ENCODE measurements at regions not wholly inside any gene's neighbourhood (a gene's known extent, or its start where the extent isn't known, plus 50 kb on each side); places are given as distances from the start of the nearest gene placed in this dataset.

DNA sequence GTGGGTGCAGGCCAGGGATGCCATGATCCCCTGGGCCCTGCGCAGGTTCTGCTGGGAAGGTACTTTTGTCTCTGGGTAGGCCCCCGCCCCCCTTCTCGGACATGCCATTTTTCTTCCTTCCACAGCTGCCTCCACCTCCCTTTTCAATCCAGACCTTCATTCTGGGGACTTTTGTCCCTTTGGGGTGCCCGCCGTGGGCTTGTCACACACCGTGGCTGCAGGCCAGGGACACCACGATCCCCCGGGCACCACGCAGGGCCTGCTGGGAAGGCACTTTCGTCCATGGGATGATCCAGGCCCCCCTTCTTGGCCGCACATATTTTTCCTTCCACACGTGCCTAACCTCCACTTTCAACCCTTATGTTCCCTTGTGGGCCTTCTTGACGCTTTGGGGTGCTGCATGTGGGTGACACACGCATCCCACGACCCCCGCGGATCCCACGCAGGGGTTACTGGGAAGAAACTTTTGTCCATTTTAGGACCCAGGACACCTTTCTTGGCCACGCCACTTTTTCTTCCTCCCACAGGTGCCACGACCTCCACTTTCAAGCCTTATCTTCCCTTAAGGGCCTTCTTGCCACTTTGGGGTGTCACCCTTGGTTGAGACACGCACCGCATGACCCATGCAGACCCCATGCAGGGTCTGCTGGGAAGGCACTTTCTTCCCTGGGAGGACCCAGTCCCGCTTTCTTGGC, 272.5 kb downstream of the ALG10 start:
- H3K4me1 ChIP-seq (ENCODE audit: control insufficient read depth, insufficient read depth, low read length): no peaks in the 10 kb centered on the region
- ATAC-seq (no peak), DNase-seq (no peak)
- Mint-ChIP-seq H3K36me3 (no peaks in the 10 kb centered on the region), H3K4me3 (no peak overlapping the region), H3K27me3 (ENCODE audit: low read depth in 2 of 2) (no peaks in the 10 kb centered on the region), H3K4me1 (no peaks in the 10 kb centered on the region), H3K27ac (no peak overlapping the region), H3K9me3 (peaks cover 6 to 36% of the 10 kb centered on the region in 2 donors)
- H3K9me3 ChIP-seq (ENCODE audit: control insufficient read depth, insufficient read depth, low read length): peaks cover 78% of the 10 kb centered on the region
- intact Hi-C loops (cut with micrococcal nuclease): no loop called here
- H3K4me3 ChIP-seq (ENCODE audit: low read length): no peak overlapping the region
- H3K36me3 ChIP-seq (ENCODE audit: control insufficient read depth, insufficient read depth, low read length): no peaks in the 10 kb centered on the region
- TF ChIP-seq, protein P1, sequence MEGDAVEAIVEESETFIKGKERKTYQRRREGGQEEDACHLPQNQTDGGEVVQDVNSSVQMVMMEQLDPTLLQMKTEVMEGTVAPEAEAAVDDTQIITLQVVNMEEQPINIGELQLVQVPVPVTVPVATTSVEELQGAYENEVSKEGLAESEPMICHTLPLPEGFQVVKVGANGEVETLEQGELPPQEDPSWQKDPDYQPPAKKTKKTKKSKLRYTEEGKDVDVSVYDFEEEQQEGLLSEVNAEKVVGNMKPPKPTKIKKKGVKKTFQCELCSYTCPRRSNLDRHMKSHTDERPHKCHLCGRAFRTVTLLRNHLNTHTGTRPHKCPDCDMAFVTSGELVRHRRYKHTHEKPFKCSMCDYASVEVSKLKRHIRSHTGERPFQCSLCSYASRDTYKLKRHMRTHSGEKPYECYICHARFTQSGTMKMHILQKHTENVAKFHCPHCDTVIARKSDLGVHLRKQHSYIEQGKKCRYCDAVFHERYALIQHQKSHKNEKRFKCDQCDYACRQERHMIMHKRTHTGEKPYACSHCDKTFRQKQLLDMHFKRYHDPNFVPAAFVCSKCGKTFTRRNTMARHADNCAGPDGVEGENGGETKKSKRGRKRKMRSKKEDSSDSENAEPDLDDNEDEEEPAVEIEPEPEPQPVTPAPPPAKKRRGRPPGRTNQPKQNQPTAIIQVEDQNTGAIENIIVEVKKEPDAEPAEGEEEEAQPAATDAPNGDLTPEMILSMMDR (IDR thresholded peaks at IDR 0.05): no peak
- H3K27ac ChIP-seq (ENCODE audit: low read length): no peak overlapping the region
- 84% methylated on average over 23 of the region's 23 CpGs for WGBS (ENCODE audit: insufficient coverage)
- H3K27me3 ChIP-seq (ENCODE audit: control insufficient read depth, insufficient read depth, low read length): no peaks in the 10 kb centered on the region

DNA sequence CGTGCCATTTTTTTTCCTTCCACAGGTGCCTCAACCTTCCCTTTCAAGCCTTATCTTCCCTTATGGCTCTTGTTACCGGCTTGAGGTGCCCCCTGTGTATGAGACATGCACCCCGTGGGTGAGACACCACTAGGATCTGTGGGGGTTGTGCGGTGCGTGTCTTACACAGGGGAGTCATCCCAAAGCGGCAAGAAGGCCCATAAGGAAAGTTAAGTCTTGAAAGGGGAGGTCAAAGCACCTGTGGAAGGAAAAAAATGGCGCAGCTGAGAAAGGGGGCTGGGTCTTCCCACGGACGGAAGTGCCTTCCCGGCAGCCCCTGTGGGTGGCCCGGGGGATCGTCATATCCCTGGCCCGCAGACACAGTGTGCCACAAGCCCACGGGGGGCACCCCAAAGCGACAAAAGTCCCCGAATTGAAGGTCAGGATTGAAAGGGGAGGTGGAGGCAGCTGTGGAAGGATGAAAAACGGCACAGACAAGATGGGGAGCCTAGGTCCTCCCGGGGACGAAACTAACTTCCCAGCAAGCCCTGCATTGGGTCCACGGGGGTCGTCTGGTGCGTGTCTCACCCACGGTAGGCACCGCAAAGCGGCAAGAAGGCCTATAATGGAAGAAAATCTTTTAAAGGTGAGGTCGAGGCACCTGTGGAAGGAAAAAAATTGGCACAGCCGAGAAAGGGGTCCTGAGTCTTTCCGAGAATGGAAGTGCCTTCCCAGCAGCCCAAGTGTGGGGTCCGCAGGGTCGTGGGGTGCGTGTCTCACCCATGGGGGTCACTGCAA, 273.3 kb downstream of the ALG10 start:
- Mint-ChIP-seq H3K27me3 (ENCODE audit: low read depth in 2 of 2) (no peaks in the 10 kb centered on the region), H3K4me3 (no peak overlapping the region), H3K36me3 (peaks cover 6% of the 10 kb centered on the region), H3K4me1 (no peaks in the 10 kb centered on the region), H3K27ac (no peak overlapping the region), H3K9me3 (peaks cover 6 to 37% of the 10 kb centered on the region in 2 donors)
- intact Hi-C loops (cut with micrococcal nuclease): no loop called here
- no peak for DNase-seq
- Histone ChIP-seq H3K27ac (ENCODE audit: low read length) (no peak overlapping the region), H3K9me3 (ENCODE audit: control insufficient read depth, insufficient read depth, low read length) (peaks cover 79% of the 10 kb centered on the region), H3K4me1 (ENCODE audit: control insufficient read depth, insufficient read depth, low read length) (no peaks in the 10 kb centered on the region), H3K27me3 (ENCODE audit: control insufficient read depth, insufficient read depth, low read length) (no peaks in the 10 kb centered on the region), H3K4me3 (ENCODE audit: low read length) (no peak overlapping the region), H3K36me3 (ENCODE audit: control insufficient read depth, insufficient read depth, low read length) (no peaks in the 10 kb centered on the region)
- TF ChIP-seq, protein P1 (IDR thresholded peaks at IDR 0.05): no peak
- WGBS (ENCODE audit: insufficient coverage): 82% methylated on average over 31 of the region's 31 CpGs
- no peak for ATAC-seq

DNA sequence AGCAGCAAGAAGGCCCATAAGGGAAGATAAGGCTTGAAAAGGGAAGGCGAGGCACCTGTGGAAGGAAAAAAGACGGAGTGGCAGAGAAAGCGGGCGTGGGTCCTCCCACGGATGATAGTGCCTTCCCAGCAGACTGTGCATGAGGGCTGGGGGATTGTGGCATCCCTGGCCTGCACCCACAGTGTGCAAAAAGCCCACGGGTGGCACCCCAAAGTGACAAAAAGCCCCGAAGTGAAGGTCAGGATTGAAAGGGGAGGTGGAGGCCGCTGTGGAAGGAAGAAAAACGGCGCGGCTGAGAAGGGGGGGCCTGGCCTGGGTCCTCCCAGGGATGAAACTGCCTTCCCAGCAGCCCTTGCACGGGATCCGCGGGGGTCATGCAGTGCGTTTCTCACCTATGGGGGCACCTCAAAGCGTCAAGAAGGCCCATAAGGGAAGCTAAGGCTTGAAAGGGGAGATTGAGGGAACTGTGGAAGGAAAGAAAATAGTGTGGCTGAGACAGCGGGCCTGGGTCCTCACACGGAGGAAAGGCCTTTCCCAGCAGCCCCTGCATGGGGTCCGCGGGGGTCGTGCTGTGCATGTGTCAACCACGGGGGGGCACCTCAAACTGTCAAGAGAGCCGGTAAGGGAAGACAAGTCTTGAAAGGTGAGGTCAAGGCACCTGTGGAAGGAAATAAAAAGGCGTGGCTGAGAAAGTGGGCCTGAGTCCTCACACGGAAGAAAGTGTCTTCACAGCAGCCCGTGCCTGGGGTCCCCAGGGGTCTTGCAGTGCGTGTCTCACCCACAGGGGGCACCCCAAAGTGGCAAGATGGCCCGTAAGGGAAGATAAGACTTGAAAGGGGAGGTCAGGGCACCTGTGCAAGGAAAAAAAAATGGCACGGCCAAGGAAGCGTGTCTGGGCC, 274.1 kb downstream of the ALG10 start:
- H3K27ac ChIP-seq (ENCODE audit: low read length): no peak overlapping the region
- no peak for ATAC-seq
- no peak overlapping the region for H3K4me3 ChIP-seq (ENCODE audit: low read length)
- Mint-ChIP-seq H3K4me3 (no peak overlapping the region), H3K27me3 (ENCODE audit: low read depth in 2 of 2) (no peaks in the 10 kb centered on the region), H3K27ac (no peak overlapping the region), H3K9me3 (peaks cover 8 to 41% of the 10 kb centered on the region in 2 donors), H3K4me1 (no peaks in the 10 kb centered on the region), H3K36me3 (peaks cover 14% of the 10 kb centered on the region)
- no peaks in the 10 kb centered on the region for H3K36me3 ChIP-seq (ENCODE audit: control insufficient read depth, insufficient read depth, low read length)
- peaks cover 80% of the 10 kb centered on the region for H3K9me3 ChIP-seq (ENCODE audit: control insufficient read depth, insufficient read depth, low read length)
- TF ChIP-seq, protein P1 (IDR thresholded peaks at IDR 0.05): no peak
- 76% methylated on average over 30 of the region's 30 CpGs for WGBS (ENCODE audit: insufficient coverage)
- H3K27me3 ChIP-seq (ENCODE audit: control insufficient read depth, insufficient read depth, low read length): no peaks in the 10 kb centered on the region
- DNase-seq: no peak
- intact Hi-C loops (cut with micrococcal nuclease): no loop called here
- no peaks in the 10 kb centered on the region for H3K4me1 ChIP-seq (ENCODE audit: control insufficient read depth, insufficient read depth, low read length)
